ENCODE measurements at regions not wholly inside any gene's neighbourhood (a gene's known extent, or its start where the extent isn't known, plus 50 kb on each side); places are given as distances from the start of the nearest gene placed in this dataset.

DNA sequence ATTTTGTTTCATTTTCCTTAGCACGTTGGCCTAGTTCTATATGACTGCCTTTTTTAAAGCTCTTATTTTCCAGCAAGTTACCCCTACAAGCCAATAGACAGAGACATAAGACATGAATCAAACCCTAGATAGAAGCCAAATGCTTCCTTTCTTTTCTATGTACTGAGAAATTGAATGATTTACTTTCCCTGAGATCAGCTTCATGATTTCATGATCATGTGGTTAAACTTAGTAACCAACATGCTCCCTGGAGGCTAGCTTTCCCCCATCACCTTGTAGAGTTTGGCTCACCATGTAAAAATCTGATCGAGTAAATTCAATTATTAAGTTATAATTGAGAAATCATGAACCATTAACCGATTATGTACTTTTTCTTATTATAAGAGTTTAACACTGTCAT is 148.1 kb upstream of the LRIG3 start:
- ChIA-PET POLR2A (no interaction called here), CTCF (no interaction called here)
- 76% methylated on average over 3 of the region's 3 CpGs for WGBS (ENCODE audit: missing lambda C conversion rate)
- FAIRE-seq (no peak), DNase-seq (ENCODE audit: low read depth in 1 of 2, low spot score in 1 of 2) (no peak), ATAC-seq (no peak)
- Histone ChIP-seq H3K4me2 (no peak overlapping the region), H3K9me3 (no peaks in the 10 kb centered on the region), H3K4me1 (peaks cover 12% of the 10 kb centered on the region; the same call in 2 of the 3 replicates), H3K27ac (no peak overlapping the region), H3K4me3 (no peak overlapping the region)
- TF ChIP-seq TFCP2L1 (CRISPR knock-in tag; IDR thresholded peaks at IDR 0.05) (no peak), KDM1A (IDR thresholded peaks at IDR 0.05; ENCODE audit: low read depth) (no peak), ZC3H11A (IDR thresholded peaks at IDR 0.05) (no peak), HDAC2 (IDR thresholded peaks at IDR 0.05) (no peak), CHD4 (IDR thresholded peaks at IDR 0.05; ENCODE audit: borderline replicate concordance) (no peak), EP300 (IDR thresholded peaks at IDR 0.05) (no peak), ESRRA (IDR thresholded peaks at IDR 0.05; ENCODE audit: borderline replicate concordance, low read length) (no peak), MAZ (IDR thresholded peaks at IDR 0.05; ENCODE audit: borderline replicate concordance, low read depth, low read length) (no peak), TP53 (CRISPR knock-in tag; IDR thresholded peaks at IDR 0.05) (no peak), MAFK (IDR thresholded peaks at IDR 0.05; ENCODE audit: partially characterized antibody) (no peak), CBX2 (IDR thresholded peaks at IDR 0.05; ENCODE audit: borderline replicate concordance, low read depth) (no peak), FOXS1 (CRISPR knock-in tag; IDR thresholded peaks at IDR 0.05) (no peak), RARB (CRISPR knock-in tag; IDR thresholded peaks at IDR 0.05) (no peak), ZSCAN20 (CRISPR knock-in tag; IDR thresholded peaks at IDR 0.05) (no peak), CEBPB (IDR thresholded peaks at IDR 0.05) (no peak)
- TF ChIP-seq, protein P1, sequence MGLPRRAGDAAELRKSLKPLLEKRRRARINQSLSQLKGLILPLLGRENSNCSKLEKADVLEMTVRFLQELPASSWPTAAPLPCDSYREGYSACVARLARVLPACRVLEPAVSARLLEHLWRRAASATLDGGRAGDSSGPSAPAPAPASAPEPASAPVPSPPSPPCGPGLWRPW (IDR thresholded peaks at IDR 0.05), result no peak
- TF ChIP-seq, protein P2, sequence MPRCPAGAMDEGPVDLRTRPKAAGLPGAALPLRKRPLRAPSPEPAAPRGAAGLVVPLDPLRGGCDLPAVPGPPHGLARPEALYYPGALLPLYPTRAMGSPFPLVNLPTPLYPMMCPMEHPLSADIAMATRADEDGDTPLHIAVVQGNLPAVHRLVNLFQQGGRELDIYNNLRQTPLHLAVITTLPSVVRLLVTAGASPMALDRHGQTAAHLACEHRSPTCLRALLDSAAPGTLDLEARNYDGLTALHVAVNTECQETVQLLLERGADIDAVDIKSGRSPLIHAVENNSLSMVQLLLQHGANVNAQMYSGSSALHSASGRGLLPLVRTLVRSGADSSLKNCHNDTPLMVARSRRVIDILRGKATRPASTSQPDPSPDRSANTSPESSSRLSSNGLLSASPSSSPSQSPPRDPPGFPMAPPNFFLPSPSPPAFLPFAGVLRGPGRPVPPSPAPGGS (IDR thresholded peaks at IDR 0.05), result no peak
- TF ChIP-seq, protein P3, sequence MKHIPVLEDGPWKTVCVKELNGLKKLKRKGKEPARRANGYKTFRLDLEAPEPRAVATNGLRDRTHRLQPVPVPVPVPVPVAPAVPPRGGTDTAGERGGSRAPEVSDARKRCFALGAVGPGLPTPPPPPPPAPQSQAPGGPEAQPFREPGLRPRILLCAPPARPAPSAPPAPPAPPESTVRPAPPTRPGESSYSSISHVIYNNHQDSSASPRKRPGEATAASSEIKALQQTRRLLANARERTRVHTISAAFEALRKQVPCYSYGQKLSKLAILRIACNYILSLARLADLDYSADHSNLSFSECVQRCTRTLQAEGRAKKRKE (CRISPR knock-in tag; IDR thresholded peaks at IDR 0.05; ENCODE audit: low read depth), result no peak

DNA sequence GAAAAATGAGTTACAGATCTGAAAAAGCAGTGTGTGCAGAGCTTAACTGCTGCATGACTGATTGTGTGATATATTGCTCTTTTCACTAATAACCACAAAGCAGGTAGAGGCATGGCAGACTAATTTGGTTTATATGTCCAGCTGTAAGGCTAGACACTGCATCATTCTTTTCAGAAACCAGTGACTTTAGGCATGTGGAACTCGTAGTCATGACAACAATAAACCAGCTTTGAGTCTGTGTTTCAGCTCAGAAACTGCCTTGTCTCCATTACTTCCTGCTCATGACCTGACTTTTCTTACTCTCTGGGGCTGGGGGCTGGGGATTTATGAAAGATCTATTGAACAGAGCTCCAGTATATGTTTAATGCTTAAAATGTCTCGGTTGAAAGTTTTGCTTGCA is 146.8 kb upstream of the LRIG3 start:
- ChIA-PET CTCF (interaction anchor here (0.7 to 1.1 kb wide), 4 partner anchors 9 to 727 kb away, joined by 3 to 4 read pairs (median 4); no protein-coding TSS in a partner anchor), POLR2A (interaction anchor here (1.0 kb wide), 1 partner anchor 24 kb away, joined by 3 read pairs; no protein-coding TSS in a partner anchor)
- ATAC-seq, result peak; percentile 42 to 47; a peak in 3 of 6 replicates
- DNase-seq (ENCODE audit: low read depth in 1 of 2, low spot score in 1 of 2), result peak in 1 of 2 experiments; percentile 24
- Histone ChIP-seq H3K27ac (no peak overlapping the region), H3K4me1 (peaks cover 12% of the 10 kb centered on the region; the same call in 2 of the 3 replicates), H3K4me2 (no peak overlapping the region), H3K4me3 (no peak overlapping the region), H3K9me3 (no peaks in the 10 kb centered on the region)
- TF ChIP-seq MAZ (IDR thresholded peaks at IDR 0.05; ENCODE audit: borderline replicate concordance, low read depth, low read length) (no peak), RCOR1 (IDR thresholded peaks at IDR 0.05; ENCODE audit: low read depth, low read length) (no peak), HOXA7 (CRISPR knock-in tag; IDR thresholded peaks at IDR 0.05) (no peak), NPAS2 (CRISPR knock-in tag; IDR thresholded peaks at IDR 0.05; ENCODE audit: borderline replicate concordance) (no peak), FOSB (CRISPR knock-in tag; IDR thresholded peaks at IDR 0.05) (no peak), CTCF (IDR thresholded peaks at IDR 0.05) (no peak), TP53 (CRISPR knock-in tag; IDR thresholded peaks at IDR 0.05) (no peak), CHD2 (IDR thresholded peaks at IDR 0.05; ENCODE audit: low read length, partially characterized antibody) (no peak), MYC (IDR thresholded peaks at IDR 0.05; ENCODE audit: borderline replicate concordance, low read length) (no peak), NR3C1 (IDR thresholded peaks at IDR 0.05) (no peak), POLR2AphosphoS2 (conservative IDR thresholded peaks at IDR 0.05; ENCODE audit: low read length) (no peak), HOXB5 (CRISPR knock-in tag; IDR thresholded peaks at IDR 0.05) (no peak), PHF8 (IDR thresholded peaks at IDR 0.05; ENCODE audit: borderline replicate concordance, low read depth) (no peak), CBX8 (IDR thresholded peaks at IDR 0.05) (no peak), ZC3H11A (IDR thresholded peaks at IDR 0.05) (no peak), RNF2 (IDR thresholded peaks at IDR 0.05; ENCODE audit: borderline replicate concordance, low read depth) (no peak)
- TF ChIP-seq, protein P3 (CRISPR knock-in tag; IDR thresholded peaks at IDR 0.05; ENCODE audit: low read depth), result no peak
- 30% methylated on average over 2 of the region's 2 CpGs for WGBS (ENCODE audit: missing lambda C conversion rate)
- FAIRE-seq, result no peak

All from A549 (cell line).